Jurkat, Clone E6-1 (cell line): ENCODE measurements at regions not wholly inside any gene's neighbourhood (a gene's known extent, or its start where the extent isn't known, plus 50 kb on each side); places are given as distances from the start of the nearest gene placed in this dataset.

Source experiments
- DNase-seq: peaks from one replicate; pipeline ENCODE4 v3.0.0-alpha.2; 2011; ENCODE audit warnings: low read depth, low spot score
- H3K4me3 ChIP-seq: 2 replicates; pipeline ENCODE4 v1.5.1; 2011; ENCODE audit warnings: mild to moderate bottlenecking, low read length, control low read depth, moderate library complexity

- H3K4me3 ChIP-seq, result no peak overlapping the region
- DNase-seq, result no peak
Observed at GRCh38 chr12:88308825-88309224, 166.7 kb downstream of the TMTC3 start.

GRCh38 chr12:88309546-88309945 is 167.4 kb downstream of the TMTC3 start:
- H3K4me3 ChIP-seq, result no peak overlapping the region
- DNase-seq, result no peak

- H3K4me3 ChIP-seq, result no peak overlapping the region
- no peak for DNase-seq
Observed at GRCh38 chr12:88310069-88310468, 168.0 kb downstream of the TMTC3 start.

- no peak overlapping the region for H3K4me3 ChIP-seq
- no peak for DNase-seq
Observed at GRCh38 chr12:88310666-88311065, 168.6 kb downstream of the TMTC3 start.

- no peak overlapping the region for H3K4me3 ChIP-seq
- no peak for DNase-seq
Observed at GRCh38 chr12:88313554-88313953, 171.4 kb downstream of the TMTC3 start.

GRCh38 chr12:88314706-88315105 is 172.6 kb downstream of the TMTC3 start:
- H3K4me3 ChIP-seq, result no peak overlapping the region
- no peak for DNase-seq

GRCh38 chr12:88318726-88319125 is 176.6 kb downstream of the TMTC3 start:
- DNase-seq, result no peak
- H3K4me3 ChIP-seq, result no peak overlapping the region

- H3K4me3 ChIP-seq, result no peak overlapping the region
- no peak for DNase-seq
Observed at GRCh38 chr12:88325076-88325815, 183.1 kb downstream of the TMTC3 start.

- DNase-seq, result no peak
- no peak overlapping the region for H3K4me3 ChIP-seq
Observed at GRCh38 chr12:88325816-88326189, 183.7 kb downstream of the TMTC3 start.

GRCh38 chr12:88327276-88327675 is 185.2 kb downstream of the TMTC3 start:
- no peak for DNase-seq
- H3K4me3 ChIP-seq, result no peak overlapping the region

GRCh38 chr12:88328090-88328489 is 186.0 kb downstream of the TMTC3 start:
- H3K4me3 ChIP-seq, result no peak overlapping the region
- no peak for DNase-seq

- no peak for DNase-seq
Observed at GRCh38 chr12:88329833-88330232, 187.7 kb downstream of the TMTC3 start.

GRCh38 chr12:88334271-88334670 is 192.2 kb downstream of the TMTC3 start:
- no peak for DNase-seq
- no peak overlapping the region for H3K4me3 ChIP-seq

More at GRCh38 chr12:88329833-88330232, 187.7 kb downstream of the TMTC3 start:
- H3K4me3 ChIP-seq, result no peak overlapping the region

- DNase-seq, result no peak
- no peak overlapping the region for H3K4me3 ChIP-seq
Observed at GRCh38 chr12:88336076-88336739, 194.1 kb downstream of the TMTC3 start.

GRCh38 chr12:88338486-88338885 is 196.4 kb downstream of the TMTC3 start:
- no peak overlapping the region for H3K4me3 ChIP-seq
- DNase-seq, result no peak

- H3K4me3 ChIP-seq, result no peak overlapping the region
- DNase-seq, result no peak
Observed at GRCh38 chr12:88339254-88339949, 197.3 kb downstream of the TMTC3 start.

- H3K4me3 ChIP-seq, result no peak overlapping the region
- DNase-seq, result no peak
Observed at GRCh38 chr12:88339966-88340365, 197.9 kb downstream of the TMTC3 start.

- no peak overlapping the region for H3K4me3 ChIP-seq
- DNase-seq, result no peak
Observed at GRCh38 chr12:88342251-88342806, 200.2 kb downstream of the TMTC3 start.

- no peak for DNase-seq
- H3K4me3 ChIP-seq, result no peak overlapping the region
Observed at GRCh38 chr12:88351146-88351545, 209.0 kb downstream of the TMTC3 start.

GRCh38 chr12:88354691-88355090 is 212.6 kb downstream of the TMTC3 start:
- no peak overlapping the region for H3K4me3 ChIP-seq
- no peak for DNase-seq
